Coronary artery (tissue), 2 donors: ENCODE measurements at regions not wholly inside any gene's neighbourhood (a gene's known extent, or its start where the extent isn't known, plus 50 kb on each side); places are given as distances from the start of the nearest gene placed in this dataset.

Experiments
- DNase-seq: peaks from one replicate; pipeline ENCODE4 v3.0.0-alpha.2; 2017; ENCODE audit warnings: low spot score
- H3K27ac ChIP-seq, 2 donors: fragments of 200-600 bp; sonication (generic); one replicate each; pipeline ENCODE4 v1.5.1; 2016 to 2019
- H3K4me3 ChIP-seq: fragments of 200-600 bp; sonication (generic); 2 replicates; pipeline ENCODE4 v1.5.1; 2016; ENCODE audit warnings: mild to moderate bottlenecking, moderate library complexity
- CTCF ChIP-seq: fragments of 200-600 bp; sonication (generic); IDR thresholded peaks from one replicate; pipeline ENCODE4 v1.5.1; 2019; ENCODE audit warnings: antibody characterized with exemption

GRCh38 chr7:145184956-145185355, 349.1 kb upstream of the TPK1 start:
- no peak overlapping the region for H3K27ac ChIP-seq
- no peak for TF ChIP-seq CTCF
- no peak for DNase-seq
- H3K4me3 ChIP-seq = no peak overlapping the region

DNA sequence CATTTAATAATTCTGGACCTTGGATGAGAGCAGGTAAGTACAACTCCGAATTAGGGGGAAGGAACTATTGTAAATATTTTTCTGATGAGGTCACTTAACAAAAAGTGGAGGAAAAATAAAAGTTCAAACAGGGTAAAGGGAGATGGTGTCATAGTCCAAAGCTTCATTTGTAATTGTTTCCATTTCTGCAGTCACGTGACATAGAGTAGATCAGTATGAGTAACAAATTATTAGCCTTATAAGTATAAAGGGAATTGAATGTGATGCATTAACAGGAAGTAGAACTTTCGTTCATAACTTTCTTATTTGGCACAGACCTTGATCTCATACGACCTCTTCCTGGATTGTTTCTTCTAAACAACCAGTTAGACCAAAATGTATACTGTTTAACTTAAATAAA, 347.2 kb upstream of the TPK1 start:
- DNase-seq = no peak
- Histone ChIP-seq H3K27ac (no peak overlapping the region), H3K4me3 (no peak overlapping the region)
- no peak for TF ChIP-seq CTCF

- TF ChIP-seq CTCF = no peak
- Histone ChIP-seq H3K4me3 (no peak overlapping the region), H3K27ac (no peak overlapping the region)
- DNase-seq = no peak
Measured at GRCh38 chr7:145175366-145175765, 339.5 kb upstream of the TPK1 start.

DNA sequence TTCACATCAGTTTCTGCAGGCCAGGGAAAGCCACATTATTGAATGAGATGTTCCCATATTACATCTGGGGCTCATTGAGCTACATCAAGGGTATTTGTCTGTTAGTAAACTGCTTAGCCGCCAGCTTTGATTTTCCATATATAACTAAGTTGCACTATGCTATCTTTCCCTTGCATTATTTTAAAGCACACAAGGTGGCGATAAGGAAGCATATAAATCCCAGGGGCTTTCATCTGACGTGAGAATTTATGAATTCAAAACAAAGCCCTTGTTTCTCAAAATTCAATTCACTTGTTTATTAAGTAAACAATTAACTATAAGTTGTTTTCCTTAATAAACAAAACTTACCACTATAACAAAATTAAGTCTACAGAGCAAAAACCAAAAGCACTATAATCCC, 334.1 kb upstream of the TPK1 start:
- Histone ChIP-seq H3K27ac (no peak overlapping the region), H3K4me3 (no peak overlapping the region)
- no peak for DNase-seq
- no peak for TF ChIP-seq CTCF

DNA sequence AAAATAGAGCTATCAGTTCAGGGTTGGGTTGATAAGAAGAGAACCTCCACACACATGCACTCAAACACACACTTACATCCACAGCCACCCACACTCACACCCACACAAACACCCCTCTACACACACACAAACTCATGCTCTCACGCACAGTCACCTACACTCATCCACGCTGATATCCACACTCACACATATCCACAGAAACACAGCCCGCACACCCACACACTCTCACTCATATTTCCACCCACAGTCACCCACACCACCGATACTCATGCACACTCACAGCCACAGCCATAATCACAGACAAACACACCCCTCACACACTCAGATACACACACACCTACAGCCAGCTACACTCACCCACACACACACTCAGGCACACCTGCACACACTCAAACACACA, 333.0 kb upstream of the TPK1 start:
- no peak overlapping the region for H3K27ac ChIP-seq
- H3K4me3 ChIP-seq = no peak overlapping the region
- no peak for DNase-seq
- no peak for TF ChIP-seq CTCF

- no peak for TF ChIP-seq CTCF
- DNase-seq = no peak
- H3K27ac ChIP-seq = no peak overlapping the region
Measured at GRCh38 chr7:145168427-145168826, 332.6 kb upstream of the TPK1 start.

GRCh38 chr7:145156834-145157233, 321.0 kb upstream of the TPK1 start:
- no peak for DNase-seq
- TF ChIP-seq CTCF = no peak
- Histone ChIP-seq H3K4me3 (no peak overlapping the region), H3K27ac (no peak overlapping the region)

More at GRCh38 chr7:145168427-145168826, 332.6 kb upstream of the TPK1 start:
- no peak overlapping the region for H3K4me3 ChIP-seq
